ENCODE measurements at regions not wholly inside any gene's neighbourhood (a gene's known extent, or its start where the extent isn't known, plus 50 kb on each side); places are given as distances from the start of the nearest gene placed in this dataset.
"Not testable (repeated sequence)": the region's sequence is repeated elsewhere in the genome, so short reads cannot be mapped to it uniquely, and the experiment has no call there.

DNA sequence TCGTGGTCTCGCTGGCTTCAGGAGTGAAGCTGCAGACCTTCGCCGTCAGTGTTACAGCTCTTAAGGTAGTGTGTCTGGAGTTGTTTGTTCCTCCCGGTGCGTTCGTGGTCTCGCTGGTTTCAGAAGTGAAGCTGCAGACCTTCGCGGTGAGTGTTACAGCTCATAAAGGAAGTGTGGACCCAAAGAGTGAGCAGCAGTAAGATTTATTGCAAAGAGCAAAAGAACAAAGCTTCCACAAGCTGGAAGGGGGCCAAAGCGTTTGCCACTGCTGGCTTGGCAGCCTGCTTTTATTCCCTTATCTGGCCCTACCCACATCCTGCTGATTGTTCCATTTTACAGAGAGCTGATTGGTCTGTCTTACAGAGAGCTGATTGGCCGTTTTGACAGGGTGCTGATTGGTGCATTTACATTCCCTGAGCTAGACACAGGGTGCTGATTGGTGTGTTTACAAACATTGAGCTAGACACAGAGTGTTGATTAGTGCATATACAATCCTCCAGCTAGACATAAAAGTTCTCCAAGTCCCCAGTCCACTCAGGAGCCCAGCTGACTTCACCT, 1256.0 kb downstream of the STIM2 start:
- TF ChIP-seq, protein P1, sequence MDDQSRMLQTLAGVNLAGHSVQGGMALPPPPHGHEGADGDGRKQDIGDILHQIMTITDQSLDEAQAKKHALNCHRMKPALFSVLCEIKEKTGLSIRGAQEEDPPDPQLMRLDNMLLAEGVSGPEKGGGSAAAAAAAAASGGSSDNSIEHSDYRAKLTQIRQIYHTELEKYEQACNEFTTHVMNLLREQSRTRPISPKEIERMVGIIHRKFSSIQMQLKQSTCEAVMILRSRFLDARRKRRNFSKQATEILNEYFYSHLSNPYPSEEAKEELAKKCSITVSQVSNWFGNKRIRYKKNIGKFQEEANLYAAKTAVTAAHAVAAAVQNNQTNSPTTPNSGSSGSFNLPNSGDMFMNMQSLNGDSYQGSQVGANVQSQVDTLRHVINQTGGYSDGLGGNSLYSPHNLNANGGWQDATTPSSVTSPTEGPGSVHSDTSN (IDR thresholded peaks at IDR 0.05), result not testable (repeated sequence)
- TF ChIP-seq, protein P2, sequence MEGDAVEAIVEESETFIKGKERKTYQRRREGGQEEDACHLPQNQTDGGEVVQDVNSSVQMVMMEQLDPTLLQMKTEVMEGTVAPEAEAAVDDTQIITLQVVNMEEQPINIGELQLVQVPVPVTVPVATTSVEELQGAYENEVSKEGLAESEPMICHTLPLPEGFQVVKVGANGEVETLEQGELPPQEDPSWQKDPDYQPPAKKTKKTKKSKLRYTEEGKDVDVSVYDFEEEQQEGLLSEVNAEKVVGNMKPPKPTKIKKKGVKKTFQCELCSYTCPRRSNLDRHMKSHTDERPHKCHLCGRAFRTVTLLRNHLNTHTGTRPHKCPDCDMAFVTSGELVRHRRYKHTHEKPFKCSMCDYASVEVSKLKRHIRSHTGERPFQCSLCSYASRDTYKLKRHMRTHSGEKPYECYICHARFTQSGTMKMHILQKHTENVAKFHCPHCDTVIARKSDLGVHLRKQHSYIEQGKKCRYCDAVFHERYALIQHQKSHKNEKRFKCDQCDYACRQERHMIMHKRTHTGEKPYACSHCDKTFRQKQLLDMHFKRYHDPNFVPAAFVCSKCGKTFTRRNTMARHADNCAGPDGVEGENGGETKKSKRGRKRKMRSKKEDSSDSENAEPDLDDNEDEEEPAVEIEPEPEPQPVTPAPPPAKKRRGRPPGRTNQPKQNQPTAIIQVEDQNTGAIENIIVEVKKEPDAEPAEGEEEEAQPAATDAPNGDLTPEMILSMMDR (IDR thresholded peaks at IDR 0.05), result not testable (repeated sequence)
- TF ChIP-seq CBX8 (IDR thresholded peaks at IDR 0.05); RCOR1 (IDR thresholded peaks at IDR 0.05; ENCODE audit: low read depth, low read length); CHD2 (IDR thresholded peaks at IDR 0.05; ENCODE audit: low read length, partially characterized antibody): not testable (repeated sequence)
